IPS-NIHi7 (cell line): ENCODE measurements at regions not wholly inside any gene's neighbourhood (a gene's known extent, or its start where the extent isn't known, plus 50 kb on each side); places are given as distances from the start of the nearest gene placed in this dataset.
"Not testable (repeated sequence)": the region's sequence is repeated elsewhere in the genome, so short reads cannot be mapped to it uniquely, and the experiment has no call there.

Source experiments
- DNase-seq: peaks from one replicate; pipeline ENCODE4 v3.0.0; 2012; ENCODE audit warnings: mixed read lengths; ENCODE audit errors: extremely low spot score

- no peak for DNase-seq
These were observed 244.6 kb upstream of the SGCG start for GRCh38 chr13:22936228-22936627.

- no peak for DNase-seq
These were observed 243.5 kb upstream of the SGCG start for GRCh38 chr13:22937241-22937640.

DNA sequence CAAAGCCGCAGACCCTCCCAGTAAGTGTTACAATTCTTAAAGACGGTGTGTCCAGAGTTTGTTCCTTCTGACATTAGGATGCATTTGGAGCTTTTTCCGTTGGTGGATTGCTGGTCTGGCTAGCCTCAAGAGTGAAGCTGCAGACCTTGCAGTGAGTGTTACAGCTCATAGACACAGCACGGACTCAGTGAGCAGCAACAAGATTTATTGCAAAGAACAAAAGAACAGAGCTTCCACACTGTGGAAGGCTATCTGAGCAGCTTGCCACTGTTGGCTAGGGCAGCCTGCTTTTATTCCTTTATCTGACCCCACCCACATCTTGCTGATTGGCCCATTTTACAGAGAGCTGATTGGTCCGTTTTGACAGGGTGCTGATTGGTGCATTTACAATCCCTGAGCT is 242.8 kb upstream of the SGCG start:
- DNase-seq, result no peak

DNA sequence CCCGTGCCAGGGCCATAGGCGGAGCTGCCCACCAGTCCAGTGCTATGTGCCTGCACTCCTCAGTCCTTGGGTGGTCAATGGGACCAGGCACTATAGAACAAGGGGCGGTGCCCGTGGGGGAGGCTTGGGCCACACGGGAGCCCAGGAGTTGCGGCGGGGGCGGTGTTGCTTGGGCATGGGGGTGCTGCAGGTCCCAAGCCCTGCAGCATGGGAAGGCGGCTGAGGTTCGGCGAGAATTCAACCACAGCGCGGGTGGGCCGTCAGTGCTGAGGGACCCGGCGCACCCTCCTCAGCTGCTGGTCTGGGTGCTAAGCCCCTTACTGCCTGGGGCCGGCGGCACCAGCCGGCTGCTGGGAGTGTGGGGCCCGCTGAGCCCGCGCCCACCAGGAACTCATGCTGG is 242.2 kb upstream of the SGCG start:
- DNase-seq, result no peak

DNA sequence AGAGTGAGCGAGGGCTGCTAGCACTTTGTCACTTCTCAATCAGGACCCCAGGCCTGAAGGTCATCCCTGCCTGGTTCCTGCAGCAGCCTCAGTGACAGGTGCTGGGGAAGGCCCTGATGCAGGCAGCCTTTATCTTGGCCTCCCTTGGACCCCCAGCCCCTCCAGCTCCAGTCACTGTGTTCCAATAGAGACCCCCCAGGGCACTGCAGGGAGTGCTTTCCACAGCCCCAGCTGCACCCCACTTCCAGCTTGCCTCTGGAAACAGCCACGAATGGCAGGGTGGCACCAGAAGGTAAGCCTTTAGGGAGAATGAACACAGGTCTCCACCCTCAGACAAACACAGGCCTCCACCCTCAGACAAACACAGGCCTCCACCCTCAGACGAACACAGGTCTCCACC is 241.6 kb upstream of the SGCG start:
- no peak for DNase-seq

DNA sequence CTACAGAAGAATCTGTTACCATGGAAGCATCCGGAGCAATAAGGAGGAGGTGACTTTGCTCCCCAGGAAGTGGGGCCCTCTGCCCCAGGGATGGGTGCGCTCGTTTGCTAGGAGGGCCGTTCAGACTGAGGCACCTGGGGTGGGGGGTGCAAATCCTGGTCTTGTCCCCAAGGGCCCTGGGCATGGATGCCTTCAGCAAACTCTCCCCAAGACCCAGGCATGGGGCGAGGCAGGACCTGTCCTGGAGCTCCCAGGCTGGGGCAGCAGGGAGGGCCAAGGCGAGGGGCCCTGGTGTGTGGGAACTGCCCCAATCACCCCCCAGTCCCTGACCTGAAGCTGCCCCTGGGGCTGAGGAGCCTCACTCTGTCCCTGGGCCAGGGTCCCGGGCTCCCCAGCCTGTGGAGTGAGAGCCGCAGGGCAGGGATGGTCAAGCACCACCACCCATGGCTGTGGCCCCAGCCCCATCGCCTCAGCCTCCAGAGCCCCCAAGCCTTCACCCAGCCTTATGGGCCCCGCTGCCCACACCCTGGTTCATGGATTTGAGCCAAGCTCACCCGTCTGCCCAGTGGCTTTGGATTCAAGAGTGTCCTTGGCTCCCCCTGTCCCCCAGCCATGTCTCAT is 240.6 kb upstream of the SGCG start:
- no peak for DNase-seq

DNA sequence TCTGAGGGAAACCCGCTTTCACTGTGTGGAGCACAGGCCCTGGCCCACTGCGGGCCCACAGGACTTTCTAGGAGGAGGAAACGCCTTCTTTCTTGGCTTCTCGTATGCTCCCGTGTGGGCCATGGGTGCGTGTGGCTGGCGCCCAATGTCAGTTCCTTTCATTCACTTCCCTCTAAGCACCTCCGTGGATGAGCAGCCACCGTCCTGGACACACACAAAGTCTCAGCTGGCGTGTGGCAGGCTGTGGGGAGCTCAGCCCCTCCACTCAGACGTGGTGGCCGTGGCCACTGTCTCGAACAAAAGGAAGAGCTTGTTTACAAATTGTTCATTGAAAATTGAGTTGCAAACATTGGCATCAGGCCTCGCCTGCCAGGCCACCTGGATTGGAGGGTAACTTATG is 240.0 kb upstream of the SGCG start:
- no peak for DNase-seq

DNA sequence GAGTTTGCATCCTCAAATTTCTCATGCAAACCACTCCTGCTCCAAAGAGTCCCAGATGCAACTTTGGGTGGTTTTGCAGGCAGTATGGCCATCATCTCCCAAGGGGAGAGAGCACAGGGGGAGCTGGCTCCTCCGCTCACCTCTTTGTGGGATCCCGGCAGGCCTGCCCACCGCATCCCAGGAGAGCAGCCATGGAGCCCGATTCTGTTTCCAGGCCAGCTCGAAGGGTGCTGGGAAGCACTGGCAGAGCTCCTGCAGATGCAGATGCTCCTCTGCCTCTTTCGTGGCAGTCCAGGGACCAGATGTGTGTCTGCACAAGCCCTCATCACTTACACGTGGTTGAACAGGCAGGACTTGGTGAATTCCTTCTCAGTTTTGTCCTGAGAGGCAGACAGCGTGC is 239.3 kb upstream of the SGCG start:
- DNase-seq, result not testable (repeated sequence)

DNA sequence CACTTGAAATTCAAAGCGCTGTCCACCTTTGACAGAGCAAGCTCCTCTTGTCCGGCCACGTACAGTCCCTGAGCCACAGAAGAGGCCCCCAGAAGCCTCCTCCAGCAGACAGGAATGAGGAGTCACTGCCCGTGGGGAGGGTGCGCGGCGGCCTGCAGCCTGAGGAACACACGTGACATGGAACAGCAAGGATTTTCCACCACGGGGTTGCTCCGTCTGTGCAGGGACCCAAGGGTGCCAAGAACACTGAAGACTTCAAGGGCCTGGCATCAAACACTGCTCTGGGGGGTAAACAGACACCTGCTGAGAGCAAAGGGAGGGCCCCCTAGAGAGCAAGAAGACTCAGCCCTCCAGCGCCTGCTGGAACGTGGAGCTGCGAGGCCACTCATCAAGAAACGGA is 237.9 kb upstream of the SGCG start:
- DNase-seq, result not testable (repeated sequence)

DNA sequence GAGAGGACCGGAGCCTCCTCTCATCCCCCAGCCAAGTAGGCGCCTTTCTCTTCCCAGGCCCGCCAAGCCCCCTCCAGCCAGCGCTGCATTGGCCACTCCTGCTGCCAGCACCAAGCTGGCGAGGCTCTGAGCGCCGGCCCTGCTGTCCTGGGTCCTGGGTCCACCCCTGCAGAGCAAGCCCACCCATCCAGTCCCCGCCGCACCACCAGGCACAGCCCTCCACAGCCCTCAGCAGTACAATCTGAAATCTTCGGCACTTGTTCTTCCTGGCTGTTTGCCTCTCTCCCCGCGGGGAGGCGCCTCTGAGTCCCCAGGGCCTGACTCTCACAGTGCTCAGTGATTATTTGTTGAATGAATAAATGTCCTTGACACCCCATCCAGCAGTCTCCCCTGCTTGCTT is 236.4 kb upstream of the SGCG start:
- no peak for DNase-seq

DNA sequence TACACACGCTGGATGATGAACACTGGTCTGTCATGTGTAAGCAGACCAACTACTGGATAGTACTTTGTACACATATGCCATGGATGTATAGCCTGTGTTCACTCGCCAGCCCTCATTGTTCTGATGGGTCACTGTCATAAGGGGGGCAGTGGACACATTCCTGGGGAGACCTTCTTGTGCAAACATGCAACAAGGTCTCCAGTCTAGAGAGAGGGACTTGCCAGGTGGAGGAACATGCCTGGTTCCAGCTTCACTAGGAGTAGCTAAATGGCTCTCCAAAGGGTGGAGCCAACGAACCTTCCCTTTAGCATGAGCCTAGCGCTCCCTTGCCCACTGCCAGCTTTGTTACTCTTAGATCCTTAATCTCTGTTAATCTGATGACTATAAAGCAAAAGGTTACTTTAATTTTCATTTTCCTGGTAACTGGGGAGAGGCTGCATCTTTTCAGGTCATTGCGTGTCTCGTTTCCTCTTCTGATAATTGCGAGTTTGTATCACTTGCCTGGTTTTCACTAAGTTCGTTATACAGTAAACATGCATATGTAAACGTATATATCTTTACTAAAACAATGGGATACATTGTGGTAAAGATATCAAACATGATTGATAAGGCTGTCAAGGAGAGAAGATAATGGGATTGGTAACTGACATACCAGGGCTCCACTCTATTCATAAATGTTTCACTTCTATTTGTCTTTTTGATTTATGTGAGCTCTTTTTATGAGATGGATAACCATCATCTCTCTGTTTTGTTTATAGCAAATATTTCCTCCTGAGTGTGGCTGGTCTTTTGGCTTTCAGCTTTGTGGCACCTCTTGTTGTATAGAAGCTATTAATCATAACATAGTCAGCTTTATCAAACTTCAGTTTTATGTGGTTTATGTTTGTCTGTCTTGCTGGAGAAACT is 235.2 kb upstream of the SGCG start:
- DNase-seq, result no peak

DNA sequence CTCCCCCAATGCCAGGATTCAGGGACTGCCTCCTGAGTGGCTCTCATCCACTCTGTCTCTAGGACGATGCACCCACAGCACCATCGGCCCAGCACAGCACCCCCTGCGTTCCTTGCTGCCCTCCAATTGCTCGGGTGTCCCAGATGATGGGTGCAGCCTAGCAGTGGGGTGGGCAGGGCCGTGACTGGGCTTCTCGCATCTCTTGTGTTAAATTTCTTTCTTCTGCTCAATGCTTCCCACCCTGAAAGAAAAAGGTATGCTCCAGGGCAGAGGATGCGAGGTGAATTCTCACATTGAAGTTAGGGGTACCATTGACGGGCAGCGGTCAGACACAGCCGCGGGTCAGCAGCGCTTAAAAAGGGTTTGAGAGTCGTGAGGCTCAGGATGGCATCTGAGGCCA is 232.4 kb upstream of the SGCG start:
- no peak for DNase-seq

- not testable (repeated sequence) for DNase-seq
These were observed 228.8 kb upstream of the SGCG start for GRCh38 chr13:22952018-22952417.

GRCh38 chr13:22955147-22955546 is 225.6 kb upstream of the SGCG start:
- DNase-seq, result not testable (repeated sequence)

- DNase-seq, result not testable (repeated sequence)
These were observed 224.2 kb upstream of the SGCG start for GRCh38 chr13:22956456-22957115.

DNA sequence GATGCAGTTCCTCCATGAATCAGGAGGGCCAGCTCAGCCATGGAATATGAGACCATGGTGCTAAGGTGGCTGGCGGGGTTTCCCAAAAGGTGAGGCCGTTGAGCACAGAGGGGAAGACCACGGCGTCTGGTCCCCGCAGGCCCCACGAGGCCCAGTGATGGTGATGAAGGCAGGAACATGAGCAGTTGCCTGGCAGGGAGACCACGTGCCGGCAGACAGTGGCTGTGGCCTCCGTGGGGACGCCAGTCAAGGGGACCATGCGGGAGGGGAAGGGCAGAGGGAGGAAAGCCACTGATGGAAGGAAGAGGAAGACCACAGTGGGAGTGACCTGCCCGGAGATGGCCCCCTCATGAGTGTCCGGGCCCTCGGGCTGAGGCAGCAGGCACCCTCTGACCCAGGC is 220.9 kb upstream of the SGCG start:
- DNase-seq, result not testable (repeated sequence)

GRCh38 chr13:22960827-22961226 is 220.0 kb upstream of the SGCG start:
- no peak for DNase-seq

DNA sequence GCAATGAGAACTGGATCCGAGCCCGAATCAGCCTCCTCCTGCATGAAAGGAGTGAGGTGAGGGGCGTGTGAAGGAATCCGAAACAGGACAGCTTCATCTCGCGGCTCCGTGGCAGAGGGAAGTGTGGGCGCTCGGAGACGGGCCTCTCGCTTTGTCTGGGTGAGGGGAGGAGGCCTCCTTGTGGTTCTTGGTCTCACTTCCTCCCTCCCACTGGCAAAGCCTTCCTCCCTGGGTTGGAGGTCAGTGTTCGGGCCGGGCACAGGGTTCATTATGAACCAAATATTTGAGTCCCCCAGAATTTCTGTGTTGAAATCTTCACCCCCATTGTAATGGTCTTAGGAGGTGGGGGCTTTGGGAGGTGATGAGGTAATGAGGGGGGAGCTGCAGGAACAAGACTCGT is 219.4 kb upstream of the SGCG start:
- DNase-seq, result not testable (repeated sequence)

GRCh38 chr13:22961835-22962537 is 218.8 kb upstream of the SGCG start:
- no peak for DNase-seq

GRCh38 chr13:22963384-22964053 is 217.3 kb upstream of the SGCG start:
- DNase-seq, result not testable (repeated sequence)

- DNase-seq, result no peak
These were observed 216.4 kb upstream of the SGCG start for GRCh38 chr13:22964245-22964966.
